ENCODE measurements at regions not wholly inside any gene's neighbourhood (a gene's known extent, or its start where the extent isn't known, plus 50 kb on each side); places are given as distances from the start of the nearest gene placed in this dataset.

- TF ChIP-seq TCFL5 (CRISPR knock-in tag; conservative IDR thresholded peaks at IDR 0.05) (no peak), ZNF707 (CRISPR knock-in tag; conservative IDR thresholded peaks at IDR 0.05) (no peak), ZNF77 (CRISPR knock-in tag; IDR thresholded peaks at IDR 0.05) (no peak), CTCF (IDR thresholded peaks at IDR 0.05 in 2 of 3, conservative IDR thresholded peaks at IDR 0.05 in 1 of 3; ENCODE audit: insufficient read depth in 2 of 3, low read depth in 1 of 3, low read length in 3 of 3) (no peak), TARDBP (IDR thresholded peaks at IDR 0.05) (no peak), SMARCE1 (IDR thresholded peaks at IDR 0.05) (no peak), ZHX1 (conservative IDR thresholded peaks at IDR 0.05; ENCODE audit: low read length) (no peak), RBFOX2 (IDR thresholded peaks at IDR 0.05; ENCODE audit: low read depth, low read length) (no peak)
Observed at GRCh38 chr17:57203040-57203439, 53.3 kb upstream of the MSI2 start.

Data from K562 (cell line).